Rectal smooth muscle tissue (tissue), 1 donor: ENCODE measurements at regions not wholly inside any gene's neighbourhood (a gene's known extent, or its start where the extent isn't known, plus 50 kb on each side); places are given as distances from the start of the nearest gene placed in this dataset.
"Not testable (repeated sequence)": the region's sequence is repeated elsewhere in the genome, so short reads cannot be mapped to it uniquely, and the experiment has no call there.

Experiments
- H3K27ac ChIP-seq: one replicate; pipeline ENCODE4 v1.7.0; 2013; ENCODE audit warnings: low read depth, low read length, inconsistent platforms
- H3K27me3 ChIP-seq: one replicate; pipeline ENCODE4 v1.7.0; 2013; ENCODE audit warnings: low read length; ENCODE audit not compliant: control insufficient read depth, insufficient read depth
- H3K36me3 ChIP-seq: one replicate; pipeline ENCODE4 v1.7.0; 2013; ENCODE audit warnings: low read length; ENCODE audit not compliant: control insufficient read depth, insufficient read depth
- H3K4me1 ChIP-seq: one replicate; pipeline ENCODE4 v1.7.0; 2013; ENCODE audit warnings: low read length; ENCODE audit not compliant: control insufficient read depth, insufficient read depth
- H3K4me3 ChIP-seq: one replicate; pipeline ENCODE4 v1.7.0; 2013; ENCODE audit warnings: low read length
- H3K9ac ChIP-seq: one replicate; pipeline ENCODE4 v1.7.0; 2013; ENCODE audit warnings: low read length

DNA sequence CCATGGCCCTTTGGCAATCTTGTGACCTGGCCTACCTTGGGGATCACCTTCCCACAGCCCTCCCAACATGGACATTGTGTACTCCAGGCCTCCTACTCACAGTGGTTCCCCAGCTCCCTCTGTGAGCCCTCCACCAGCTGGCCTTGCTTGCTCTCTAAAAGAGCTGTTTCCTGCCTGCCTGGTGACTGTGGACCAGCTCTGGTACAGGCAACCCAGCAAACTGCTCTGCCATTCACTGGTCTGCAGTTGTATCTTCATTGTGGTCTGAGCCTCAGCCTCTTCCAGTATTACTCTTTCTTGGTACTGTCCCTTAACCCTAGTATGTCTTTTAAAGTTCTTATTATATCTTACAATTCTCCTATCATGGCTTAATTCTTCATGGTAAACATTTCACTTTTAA is 236.2 kb downstream of the KTN1 start:
- Histone ChIP-seq H3K4me3 (no peak overlapping the region), H3K27me3 (no peaks in the 10 kb centered on the region), H3K36me3 (no peaks in the 10 kb centered on the region), H3K27ac (no peak overlapping the region), H3K4me1 (no peaks in the 10 kb centered on the region), H3K9ac (no peak overlapping the region)

- Histone ChIP-seq H3K36me3 (no peaks in the 10 kb centered on the region), H3K4me1 (no peaks in the 10 kb centered on the region), H3K4me3 (no peak overlapping the region), H3K27ac (no peak overlapping the region), H3K9ac (no peak overlapping the region), H3K27me3 (no peaks in the 10 kb centered on the region)
Measured at GRCh38 chr14:55819610-55820304, 239.8 kb downstream of the KTN1 start.

DNA sequence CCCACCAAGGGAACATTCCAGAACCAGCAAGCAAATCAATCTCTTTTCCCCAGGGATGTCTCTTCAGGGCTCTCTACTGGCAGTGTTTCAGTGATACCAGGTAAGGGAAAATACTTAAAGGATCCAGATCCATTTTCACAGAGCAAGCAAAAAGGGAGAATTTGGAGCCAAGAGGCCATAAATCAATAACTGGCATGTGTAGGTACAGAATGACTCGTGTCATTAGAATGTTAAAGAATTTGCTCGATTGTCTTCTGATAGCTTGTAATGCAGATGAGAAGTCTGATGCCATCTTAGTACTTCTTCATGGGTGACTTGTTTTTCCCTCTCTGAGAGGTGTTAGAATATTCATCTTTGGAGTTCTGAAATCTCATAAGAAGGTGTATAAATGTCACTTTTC is 242.9 kb downstream of the KTN1 start:
- Histone ChIP-seq H3K27ac (no peak overlapping the region), H3K27me3 (no peaks in the 10 kb centered on the region), H3K4me1 (no peaks in the 10 kb centered on the region), H3K4me3 (no peak overlapping the region), H3K36me3 (no peaks in the 10 kb centered on the region), H3K9ac (no peak overlapping the region)

GRCh38 chr14:55832122-55832911 is 252.3 kb downstream of the KTN1 start:
- Histone ChIP-seq H3K4me3 (no peak overlapping the region), H3K27me3 (no peaks in the 10 kb centered on the region), H3K9ac (no peak overlapping the region), H3K27ac (no peak overlapping the region), H3K4me1 (no peaks in the 10 kb centered on the region), H3K36me3 (no peaks in the 10 kb centered on the region)

GRCh38 chr14:55832974-55833373 is 253.0 kb downstream of the KTN1 start:
- H3K27ac ChIP-seq, result no peak overlapping the region
- H3K36me3 ChIP-seq, result no peaks in the 10 kb centered on the region
- H3K27me3 ChIP-seq, result no peaks in the 10 kb centered on the region
- no peak overlapping the region for H3K4me3 ChIP-seq
- no peak overlapping the region for H3K9ac ChIP-seq
- H3K4me1 ChIP-seq, result no peaks in the 10 kb centered on the region

DNA sequence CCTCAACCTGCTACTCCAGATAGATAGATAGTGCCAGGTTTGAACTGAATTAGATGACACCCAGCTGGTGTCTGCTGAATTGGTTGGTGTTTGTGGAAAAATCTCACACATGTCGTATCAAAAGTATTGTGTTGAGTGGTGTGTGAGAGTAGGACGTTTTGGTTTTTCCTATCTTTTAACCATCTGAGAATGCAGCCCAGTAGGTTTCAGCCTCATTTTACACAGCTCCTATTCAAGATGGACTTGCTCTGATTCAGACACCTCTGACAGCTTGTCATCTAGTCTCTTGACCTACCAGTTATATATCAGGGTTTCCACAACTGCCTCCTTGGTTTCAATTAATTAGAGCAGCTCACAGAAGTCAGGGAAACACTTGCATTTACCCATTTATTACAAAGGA is 254.4 kb downstream of the KTN1 start:
- H3K27ac ChIP-seq, result no peak overlapping the region
- H3K27me3 ChIP-seq, result no peaks in the 10 kb centered on the region
- H3K4me3 ChIP-seq, result no peak overlapping the region
- no peaks in the 10 kb centered on the region for H3K4me1 ChIP-seq
- H3K9ac ChIP-seq, result no peak overlapping the region
- H3K36me3 ChIP-seq, result no peaks in the 10 kb centered on the region

- no peak overlapping the region for H3K27ac ChIP-seq
- H3K36me3 ChIP-seq, result no peaks in the 10 kb centered on the region
- H3K4me1 ChIP-seq, result no peaks in the 10 kb centered on the region
- H3K4me3 ChIP-seq, result no peak overlapping the region
- H3K27me3 ChIP-seq, result no peaks in the 10 kb centered on the region
- no peak overlapping the region for H3K9ac ChIP-seq
Measured at GRCh38 chr14:55835985-55836384, 256.0 kb downstream of the KTN1 start.

DNA sequence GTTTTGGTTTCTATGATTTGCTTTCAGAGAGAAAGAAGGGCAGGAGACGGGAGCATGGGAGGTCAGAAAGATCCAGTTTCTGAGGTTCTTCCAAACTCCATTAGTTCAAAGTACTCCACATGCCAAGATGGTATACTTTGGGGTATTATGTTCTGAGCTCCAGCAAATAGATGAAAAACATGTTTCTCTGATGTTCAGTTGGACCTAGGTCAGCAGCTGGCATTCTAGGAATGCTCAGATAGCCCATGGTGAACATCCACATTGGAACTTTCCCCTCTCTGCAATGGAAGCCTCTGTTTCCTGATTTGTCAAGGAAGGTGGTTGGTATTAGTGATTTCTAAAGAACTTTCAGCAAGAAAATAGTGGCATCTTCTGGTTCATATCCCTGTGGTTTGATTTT is 257.5 kb downstream of the KTN1 start:
- no peak overlapping the region for H3K27ac ChIP-seq
- H3K27me3 ChIP-seq, result no peaks in the 10 kb centered on the region
- H3K9ac ChIP-seq, result no peak overlapping the region
- H3K36me3 ChIP-seq, result no peaks in the 10 kb centered on the region
- H3K4me3 ChIP-seq, result no peak overlapping the region
- H3K4me1 ChIP-seq, result no peaks in the 10 kb centered on the region

DNA sequence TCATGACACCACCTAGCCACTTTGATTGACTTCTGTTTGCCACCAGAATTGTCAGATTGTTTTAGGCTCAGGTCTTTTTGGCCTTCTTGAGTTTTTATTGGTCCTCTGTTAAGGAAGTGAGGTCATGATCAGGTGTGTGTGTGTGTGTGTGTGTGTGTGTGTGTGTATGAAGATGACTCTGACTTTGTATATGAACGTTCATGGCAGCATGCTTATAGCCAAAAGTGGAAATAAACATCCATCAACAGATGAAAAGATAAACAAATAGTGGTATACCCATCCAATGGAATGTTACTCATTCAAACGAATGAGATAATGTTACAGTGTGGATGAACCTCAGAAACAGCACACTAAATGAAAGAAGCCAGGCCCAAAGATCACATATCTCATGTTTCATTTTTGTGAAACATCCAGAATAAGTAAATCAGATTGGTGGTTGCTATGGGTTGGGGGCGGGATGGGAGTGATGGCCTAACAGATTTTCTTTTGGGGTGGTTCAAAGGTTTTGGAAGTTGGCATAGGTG is 258.6 kb downstream of the KTN1 start:
- H3K36me3 ChIP-seq, result no peaks in the 10 kb centered on the region
- H3K27me3 ChIP-seq, result no peaks in the 10 kb centered on the region
- H3K9ac ChIP-seq, result no peak overlapping the region
- no peak overlapping the region for H3K4me3 ChIP-seq
- H3K4me1 ChIP-seq, result no peaks in the 10 kb centered on the region
- H3K27ac ChIP-seq, result no peak overlapping the region

DNA sequence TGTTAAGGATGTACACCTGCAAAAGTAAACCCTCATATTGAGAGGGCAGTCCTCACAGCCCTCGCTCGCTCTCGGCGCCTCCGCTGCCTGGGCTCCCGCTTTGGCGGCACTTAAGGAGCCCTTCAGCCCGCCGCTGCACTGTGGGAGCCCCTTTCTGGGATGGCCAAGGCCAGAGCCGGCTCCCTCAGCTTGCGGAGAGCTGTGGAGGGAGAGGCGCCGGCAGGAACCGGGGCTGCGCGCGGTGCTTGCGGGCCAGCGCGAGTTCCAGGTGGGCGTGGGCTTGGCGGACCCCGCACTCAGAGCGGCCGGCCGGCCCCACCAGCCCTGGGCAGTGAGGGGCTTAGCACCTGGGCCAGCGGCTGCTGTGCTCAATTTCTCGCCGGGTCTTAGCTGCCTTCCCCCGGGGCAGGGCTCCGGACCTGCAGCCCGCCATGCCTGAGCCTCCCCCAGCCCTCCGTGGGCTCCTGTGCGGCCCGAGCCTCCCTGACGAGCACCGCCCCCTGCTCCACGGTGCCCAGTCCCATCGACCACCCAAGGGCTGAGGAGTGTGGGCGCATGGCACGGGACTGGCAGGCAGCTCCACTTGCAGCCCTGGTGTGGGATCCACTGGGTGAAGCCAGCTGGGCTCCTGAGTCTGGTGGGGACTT is 259.4 kb downstream of the KTN1 start:
- H3K4me3 ChIP-seq, H3K9ac ChIP-seq, H3K27ac ChIP-seq, H3K36me3 ChIP-seq, H3K27me3 ChIP-seq, H3K4me1 ChIP-seq: not testable (repeated sequence)

GRCh38 chr14:55840821-55841220 is 260.8 kb downstream of the KTN1 start:
- H3K4me1 ChIP-seq, result no peaks in the 10 kb centered on the region
- H3K27ac ChIP-seq, result no peak overlapping the region
- H3K4me3 ChIP-seq, result no peak overlapping the region
- no peaks in the 10 kb centered on the region for H3K36me3 ChIP-seq
- no peak overlapping the region for H3K9ac ChIP-seq
- no peaks in the 10 kb centered on the region for H3K27me3 ChIP-seq

GRCh38 chr14:55841625-55842024 is 261.6 kb downstream of the KTN1 start:
- Histone ChIP-seq H3K36me3 (no peaks in the 10 kb centered on the region), H3K27ac (no peak overlapping the region), H3K4me1 (no peaks in the 10 kb centered on the region), H3K27me3 (no peaks in the 10 kb centered on the region), H3K9ac (no peak overlapping the region), H3K4me3 (no peak overlapping the region)
